Ovary (tissue), 3 donors: ENCODE measurements at regions not wholly inside any gene's neighbourhood (a gene's known extent, or its start where the extent isn't known, plus 50 kb on each side); places are given as distances from the start of the nearest gene placed in this dataset.

ENCODE experiments used
- POLR2A ChIP-seq: fragments of 450-650 bp; IDR thresholded peaks from one replicate; pipeline ENCODE4 v1.6.1; 2017; ENCODE audit warnings: antibody characterized with exemption, mild to moderate bottlenecking, moderate library complexity
- TF ChIP-seq, protein P1 (sequence below), 3 donors: fragments of 450-650 bp in 2 of 3; fragments of 200-600 bp in 1 of 3; IDR thresholded peaks; one replicate each; pipeline versions ENCODE4 v1.5.1 to v1.8.0; 2016 to 2022; ENCODE audit warnings: antibody characterized with exemption in 3 of 3, mild to moderate bottlenecking in 1 of 3
- donor health status: DM: no; HTN: no; CAD: no.

DNA sequence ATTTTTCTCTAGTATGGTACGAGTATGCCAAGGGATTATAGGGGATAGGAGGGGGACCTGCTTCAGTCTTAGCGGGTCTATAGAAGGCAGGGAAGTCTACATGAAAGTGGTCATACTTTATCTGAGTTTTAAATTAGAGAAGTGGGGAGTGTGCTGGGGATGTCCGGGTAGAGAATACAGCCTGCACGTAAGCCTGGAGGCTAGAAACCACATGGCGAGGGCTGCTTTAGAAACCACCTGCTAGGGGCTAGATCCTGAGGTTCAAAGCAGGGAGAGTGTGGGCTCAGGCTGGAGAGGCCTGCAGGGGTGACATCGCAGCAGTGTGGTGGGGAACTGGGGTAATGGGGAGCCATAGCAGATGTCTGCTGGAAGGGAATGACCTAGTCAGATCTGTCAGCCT lies 85.2 kb downstream of the VEGFA start:
- TF ChIP-seq, protein P1, sequence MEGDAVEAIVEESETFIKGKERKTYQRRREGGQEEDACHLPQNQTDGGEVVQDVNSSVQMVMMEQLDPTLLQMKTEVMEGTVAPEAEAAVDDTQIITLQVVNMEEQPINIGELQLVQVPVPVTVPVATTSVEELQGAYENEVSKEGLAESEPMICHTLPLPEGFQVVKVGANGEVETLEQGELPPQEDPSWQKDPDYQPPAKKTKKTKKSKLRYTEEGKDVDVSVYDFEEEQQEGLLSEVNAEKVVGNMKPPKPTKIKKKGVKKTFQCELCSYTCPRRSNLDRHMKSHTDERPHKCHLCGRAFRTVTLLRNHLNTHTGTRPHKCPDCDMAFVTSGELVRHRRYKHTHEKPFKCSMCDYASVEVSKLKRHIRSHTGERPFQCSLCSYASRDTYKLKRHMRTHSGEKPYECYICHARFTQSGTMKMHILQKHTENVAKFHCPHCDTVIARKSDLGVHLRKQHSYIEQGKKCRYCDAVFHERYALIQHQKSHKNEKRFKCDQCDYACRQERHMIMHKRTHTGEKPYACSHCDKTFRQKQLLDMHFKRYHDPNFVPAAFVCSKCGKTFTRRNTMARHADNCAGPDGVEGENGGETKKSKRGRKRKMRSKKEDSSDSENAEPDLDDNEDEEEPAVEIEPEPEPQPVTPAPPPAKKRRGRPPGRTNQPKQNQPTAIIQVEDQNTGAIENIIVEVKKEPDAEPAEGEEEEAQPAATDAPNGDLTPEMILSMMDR (IDR thresholded peaks at IDR 0.05) = no peak
- no peak for TF ChIP-seq POLR2A
